ENCODE measurements at regions not wholly inside any gene's neighbourhood (a gene's known extent, or its start where the extent isn't known, plus 50 kb on each side); places are given as distances from the start of the nearest gene placed in this dataset.

GRCh38 chr4:96558466-96558865 lies 718.6 kb downstream of the PDHA2 start:
- CTCF ChIA-PET: interaction anchor here (0.6 to 0.8 kb wide), 2 partner anchors 10 to 86 kb away, joined by 3 read pairs; no protein-coding TSS in a partner anchor
- TF ChIP-seq POLR2A (IDR thresholded peaks at IDR 0.05; ENCODE audit: low read depth, low read length) (no peak), JUN (IDR thresholded peaks at IDR 0.05; ENCODE audit: borderline replicate concordance, insufficient read depth, insufficient read length, low read depth) (no peak), EZH2 (IDR thresholded peaks at IDR 0.05; ENCODE audit: borderline replicate concordance, low read depth, low read length, severe bottlenecking) (no peak), MYC (IDR thresholded peaks at IDR 0.05; ENCODE audit: low read depth, low read length) (no peak), MAX (IDR thresholded peaks at IDR 0.05; ENCODE audit: insufficient read depth, insufficient read length) (no peak), GATA2 (IDR thresholded peaks at IDR 0.05; ENCODE audit: insufficient read depth, insufficient read length, low read depth, low read length) (no peak), POLR2AphosphoS5 (IDR thresholded peaks at IDR 0.05; ENCODE audit: insufficient read depth, low read depth, low read length) (no peak), FOS (IDR thresholded peaks at IDR 0.05; ENCODE audit: borderline replicate concordance, insufficient read depth, low read length) (no peak)
- TF ChIP-seq, protein P1, sequence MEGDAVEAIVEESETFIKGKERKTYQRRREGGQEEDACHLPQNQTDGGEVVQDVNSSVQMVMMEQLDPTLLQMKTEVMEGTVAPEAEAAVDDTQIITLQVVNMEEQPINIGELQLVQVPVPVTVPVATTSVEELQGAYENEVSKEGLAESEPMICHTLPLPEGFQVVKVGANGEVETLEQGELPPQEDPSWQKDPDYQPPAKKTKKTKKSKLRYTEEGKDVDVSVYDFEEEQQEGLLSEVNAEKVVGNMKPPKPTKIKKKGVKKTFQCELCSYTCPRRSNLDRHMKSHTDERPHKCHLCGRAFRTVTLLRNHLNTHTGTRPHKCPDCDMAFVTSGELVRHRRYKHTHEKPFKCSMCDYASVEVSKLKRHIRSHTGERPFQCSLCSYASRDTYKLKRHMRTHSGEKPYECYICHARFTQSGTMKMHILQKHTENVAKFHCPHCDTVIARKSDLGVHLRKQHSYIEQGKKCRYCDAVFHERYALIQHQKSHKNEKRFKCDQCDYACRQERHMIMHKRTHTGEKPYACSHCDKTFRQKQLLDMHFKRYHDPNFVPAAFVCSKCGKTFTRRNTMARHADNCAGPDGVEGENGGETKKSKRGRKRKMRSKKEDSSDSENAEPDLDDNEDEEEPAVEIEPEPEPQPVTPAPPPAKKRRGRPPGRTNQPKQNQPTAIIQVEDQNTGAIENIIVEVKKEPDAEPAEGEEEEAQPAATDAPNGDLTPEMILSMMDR (IDR thresholded peaks at IDR 0.05; ENCODE audit: extremely low read depth in 1 of 2, insufficient read depth in 1 of 2, low read depth in 1 of 2, low read length in 2 of 2): no peak
- intact Hi-C loops (cut with micrococcal nuclease) (no loop called here), dilution Hi-C loops (cut with MboI; ENCODE audit: extremely low pct_ligation_motif_present, low sequenced_read_pairs) (no loop called here)
- DNase-seq (ENCODE audit: low read depth, low spot score): peak; percentile 60
- no peak overlapping the region for H3K27ac ChIP-seq (ENCODE audit: insufficient read depth, low read depth, low read length)
- no peak overlapping the region for H3K4me2 ChIP-seq (ENCODE audit: insufficient read depth, low read length)
- POLR2A ChIA-PET: no interaction called here
- H2AFZ ChIP-seq (ENCODE audit: low read depth, low read length): no peak overlapping the region
- H3K27me3 ChIP-seq (ENCODE audit: control insufficient read depth in 2 of 2, insufficient read depth in 2 of 2, low read length in 2 of 2): no peaks in the 10 kb centered on the region
- H3K4me3 ChIP-seq (replicated peaks in 1 of 3; ENCODE audit: insufficient read depth in 1 of 3, low read depth in 1 of 3, low read length in 3 of 3): no peak overlapping the region
- H4K20me1 ChIP-seq (replicated peaks; ENCODE audit: control insufficient read depth, extremely low read depth, insufficient read depth, low read length): no peaks in the 10 kb centered on the region
- no peaks in the 10 kb centered on the region for H3K79me2 ChIP-seq (ENCODE audit: control insufficient read depth, insufficient read depth, low read length)
- H3K9me1 ChIP-seq (replicated peaks; ENCODE audit: control insufficient read depth, extremely low read depth, insufficient read depth, low read length): no peaks in the 10 kb centered on the region
- no peak overlapping the region for H3K9ac ChIP-seq (replicated peaks; ENCODE audit: extremely low read depth, insufficient read depth, low read length)
- H3K9me3 ChIP-seq (replicated peaks; ENCODE audit: control insufficient read depth, insufficient read depth, low read length): no peaks in the 10 kb centered on the region
- peaks cover 3% of the 10 kb centered on the region for H3K4me1 ChIP-seq (ENCODE audit: control insufficient read depth, extremely low read depth, insufficient read depth, low read length)
- FAIRE-seq: no peak
- H3K36me3 ChIP-seq (ENCODE audit: control insufficient read depth in 2 of 2, extremely low read depth in 1 of 2, insufficient read depth in 2 of 2, low read length in 2 of 2): no peaks in the 10 kb centered on the region
- no TSS peak for BruUV-seq (replicated peaks)
